ENCODE measurements at regions not wholly inside any gene's neighbourhood (a gene's known extent, or its start where the extent isn't known, plus 50 kb on each side); places are given as distances from the start of the nearest gene placed in this dataset.

- no peak for ATAC-seq
- Histone ChIP-seq H4K20me1 (ENCODE audit: insufficient read depth, low read length) (no peaks in the 10 kb centered on the region), H3K4me2 (ENCODE audit: low read depth, low read length) (no peak overlapping the region), H3K79me2 (ENCODE audit: insufficient read depth, low read length) (no peaks in the 10 kb centered on the region), H2AFZ (ENCODE audit: low read length) (no peak overlapping the region), H3K27ac (ENCODE audit: extremely low read length, insufficient read depth, low read length) (no peak overlapping the region), H3K4me1 (ENCODE audit: insufficient read depth, low read length) (no peaks in the 10 kb centered on the region), H3K27me3 (ENCODE audit: control insufficient read depth in 1 of 2, insufficient read depth in 2 of 2, low read length in 2 of 2) (no peaks in the 10 kb centered on the region), H3K9ac (ENCODE audit: insufficient read depth, low read depth, low read length) (no peak overlapping the region), H3K4me3 (replicated peaks in 1 of 3; ENCODE audit: insufficient read depth in 1 of 3, low read depth in 2 of 3, low read length in 3 of 3) (no peak overlapping the region), H3K36me3 (replicated peaks in 1 of 2; ENCODE audit: control insufficient read depth in 1 of 2, insufficient read depth in 2 of 2, low read length in 2 of 2) (no peaks in the 10 kb centered on the region), H3K9me3 (ENCODE audit: low read length) (no peaks in the 10 kb centered on the region)
- no peak for TF ChIP-seq ZNF251 (CRISPR knock-in tag; IDR thresholded peaks at IDR 0.05)
- no peak for TF ChIP-seq SOX6 (IDR thresholded peaks at IDR 0.05)
- no peak for TF ChIP-seq SOX6 (CRISPR knock-in tag; IDR thresholded peaks at IDR 0.05)
- TF ChIP-seq ZNF883 (CRISPR knock-in tag; IDR thresholded peaks at IDR 0.05; ENCODE audit: not compliant biosample characterization), result no peak
- no peak for TF ChIP-seq GMEB1 (CRISPR knock-in tag; IDR thresholded peaks at IDR 0.05; ENCODE audit: borderline replicate concordance)
- no peak for TF ChIP-seq ZNF543 (CRISPR knock-in tag; IDR thresholded peaks at IDR 0.05)
- no peak for TF ChIP-seq RBFOX2 (IDR thresholded peaks at IDR 0.05; ENCODE audit: low read depth, low read length)
- no peak for TF ChIP-seq NR2F2 (IDR thresholded peaks at IDR 0.05; ENCODE audit: borderline replicate concordance, low read depth)
- no peak for TF ChIP-seq ZNF672 (CRISPR knock-in tag; IDR thresholded peaks at IDR 0.05)
- no peak for TF ChIP-seq IRF2 (CRISPR knock-in tag; IDR thresholded peaks at IDR 0.05)
- TF ChIP-seq RARA (CRISPR knock-in tag; IDR thresholded peaks at IDR 0.05), result no peak
- TF ChIP-seq MYNN (CRISPR knock-in tag; IDR thresholded peaks at IDR 0.05; ENCODE audit: low read depth), result no peak
- TF ChIP-seq HOXA5 (CRISPR knock-in tag; IDR thresholded peaks at IDR 0.05), result no peak
- no peak for TF ChIP-seq ZBTB2 (CRISPR knock-in tag; IDR thresholded peaks at IDR 0.05; ENCODE audit: low read depth)
- TF ChIP-seq NFKB2 (CRISPR knock-in tag; IDR thresholded peaks at IDR 0.05; ENCODE audit: borderline replicate concordance), result no peak
- POLR2A ChIA-PET, result no interaction called here
- no peak for DNase-seq (ENCODE audit: low spot score)
- CTCF ChIA-PET (ENCODE audit: low intra/inter-chr PET ratio, low total read pairs), result no interaction called here
- no peak for FAIRE-seq
- no TSS peak for BruUV-seq (replicated peaks)
- in situ Hi-C loops (cut with HindIII; ENCODE audit: extremely low pct_ligation_motif_present, low pct_unique_long_range_greater_than_20kb), result no loop called here
- intact Hi-C loops (cut with micrococcal nuclease; ENCODE audit: unreplicated experiment), result no loop called here
Observed at GRCh38 chr2:194270648-194271047, 1386.4 kb upstream of the SLC39A10 start.
